H1 (cell line): ENCODE measurements at regions not wholly inside any gene's neighbourhood (a gene's known extent, or its start where the extent isn't known, plus 50 kb on each side); places are given as distances from the start of the nearest gene placed in this dataset.

Source experiments
- CTCF ChIA-PET: fragments of 300-600 bp; sonication (Branson Sonifier 250); formaldehyde crosslinking; loops from one replicate; lab custom pipeline; 2021; ENCODE audit not compliant: partially characterized antibody; lab: Charles Lee
- POLR2A ChIA-PET: fragments of 300-600 bp; sonication (Branson Sonifier 250); formaldehyde crosslinking; loops from one replicate; lab custom pipeline; 2021; ENCODE audit warnings: inconsistent platforms; ENCODE audit not compliant: partially characterized antibody; lab: Charles Lee
- DNase-seq, 2 experiments: peaks; one replicate each; pipeline versions ENCODE4 v3.0.0 to v3.0.0-alpha.2; 2010 to 2022; ENCODE audit warnings: low spot score in 2 of 2, low read depth in 1 of 2, mixed read lengths in 1 of 2
- FAIRE-seq: peaks from 2 replicates; lab custom pipeline; 2011; peaks lifted over from hg19 to GRCh38; lab: Jason Lieb, UNC
- H2AFZ ChIP-seq: 2 replicates; pipeline ENCODE4 v1.8.1; 2012; ENCODE audit warnings: low read length, inconsistent platforms
- H2AK5ac ChIP-seq: 2 replicates; pipeline ENCODE4 v1.6.1; 2013; ENCODE audit warnings: low read depth, low read length
- H2BK120ac ChIP-seq: replicated peaks from 2 replicates; pipeline ENCODE3; 2013; ENCODE audit warnings: low read depth, low read length, inconsistent platforms
- H2BK12ac ChIP-seq: 2 replicates; pipeline ENCODE4 v1.6.1; 2013; ENCODE audit warnings: low read depth, low read length
- H2BK15ac ChIP-seq: 2 replicates; pipeline ENCODE4 v1.6.1; 2013; ENCODE audit warnings: low read length
- H2BK20ac ChIP-seq: 2 replicates; pipeline ENCODE4 v1.6.1; 2013; ENCODE audit warnings: low read length
- H2BK5ac ChIP-seq: 2 replicates; pipeline ENCODE4 v1.6.1; 2013; ENCODE audit warnings: low read depth, low read length
- H3K14ac ChIP-seq: 2 replicates; pipeline ENCODE4 v1.6.1; 2013; ENCODE audit warnings: inconsistent platforms; ENCODE audit not compliant: insufficient read length
- H3K18ac ChIP-seq: 2 replicates; pipeline ENCODE4 v1.6.1; 2013; ENCODE audit warnings: low read length; ENCODE audit errors: extremely low read depth
- H3K23ac ChIP-seq: 2 replicates; pipeline ENCODE4 v1.6.1; 2013; ENCODE audit warnings: inconsistent platforms; ENCODE audit not compliant: insufficient read length
- H3K23me2 ChIP-seq: 2 replicates; pipeline ENCODE4 v1.6.1; 2013; ENCODE audit warnings: low read depth, low read length
- H3K27ac ChIP-seq: 2 replicates; pipeline ENCODE4 v1.6.1; 2011; ENCODE audit warnings: low read depth, low read length, inconsistent platforms
- H3K27me3 ChIP-seq, 4 experiments: replicated peaks in 1 of 4; 1 replicate in 1 of 4; 2 replicates in 3 of 4; pipeline versions ENCODE4 v1.6.1 to v1.8.1; 2011 to 2013; ENCODE audit warnings: low read length in 3 of 4, mild to moderate bottlenecking in 3 of 4, inconsistent platforms in 2 of 4, mixed read lengths in 2 of 4, moderate library complexity in 1 of 4; ENCODE audit not compliant: control insufficient read depth in 3 of 4, insufficient read depth in 3 of 4; ENCODE audit errors: extremely low read depth in 1 of 4
- H3K36me3 ChIP-seq, 4 experiments: 2 replicates each; pipeline versions ENCODE4 v1.6.1 to v1.8.1; 2011 to 2013; ENCODE audit warnings: mild to moderate bottlenecking in 4 of 4, low read length in 3 of 4, moderate library complexity in 2 of 4, control low read depth in 1 of 4, inconsistent platforms in 1 of 4; ENCODE audit not compliant: insufficient read depth in 4 of 4, control insufficient read depth in 2 of 4
- H3K4ac ChIP-seq: replicated peaks from 2 replicates; pipeline ENCODE3; 2013; ENCODE audit warnings: low read length, low read depth, mixed read lengths, inconsistent platforms; ENCODE audit not compliant: insufficient read length
- H3K4me1 ChIP-seq, 4 experiments: replicated peaks in 1 of 4; 1 replicate in 1 of 4; 2 replicates in 3 of 4; pipeline versions ENCODE4 v1.6.1 to v1.8.1; 2011 to 2013; ENCODE audit warnings: low read length in 3 of 4, inconsistent platforms in 2 of 4, mixed read lengths in 1 of 4; ENCODE audit not compliant: insufficient read depth in 4 of 4, control insufficient read depth in 3 of 4
- H3K4me2 ChIP-seq, 2 experiments: 2 replicates each; pipeline versions ENCODE4 v1.6.1 to v1.8.1; 2011 to 2013; ENCODE audit warnings: low read depth in 2 of 2, low read length in 2 of 2, control low read depth in 1 of 2, inconsistent platforms in 1 of 2, mild to moderate bottlenecking in 1 of 2; ENCODE audit not compliant: insufficient read depth in 1 of 2
- H3K4me3 ChIP-seq, 4 experiments: fragments of 200-600, 300-600 bp in 1 of 4; sonication (generic), shearing (Covaris generic), sonication (Bioruptor Twin) in 1 of 4; 2 replicates each; pipeline versions ENCODE4 v1.5.1 to v1.8.1; 2011 to 2016; ENCODE audit warnings: low read length in 4 of 4, low read depth in 3 of 4, control low read depth in 2 of 4, inconsistent platforms in 2 of 4, mild to moderate bottlenecking in 2 of 4, mixed read lengths in 1 of 4, moderate library complexity in 1 of 4; ENCODE audit not compliant: insufficient read depth in 2 of 4; ENCODE audit errors: extremely low read depth in 1 of 4
- H3K56ac ChIP-seq: replicated peaks from 2 replicates; pipeline ENCODE3; 2013; ENCODE audit warnings: low read depth, mild to moderate bottlenecking, mixed read lengths, low read length, inconsistent platforms; ENCODE audit not compliant: insufficient read length
- H3K79me1 ChIP-seq: 2 replicates; pipeline ENCODE4 v1.6.1; 2013; ENCODE audit warnings: low read depth, low read length, control low read depth
- H3K79me2 ChIP-seq, 2 experiments: 2 replicates each; pipeline versions ENCODE4 v1.6.1 to v1.8.1; 2012 to 2013; ENCODE audit warnings: low read length in 2 of 2, mild to moderate bottlenecking in 2 of 2, inconsistent platforms in 1 of 2; ENCODE audit not compliant: insufficient read depth in 2 of 2, control insufficient read depth in 1 of 2
- H3K9ac ChIP-seq, 4 experiments: replicated peaks in 1 of 4; 1 replicate in 1 of 4; 2 replicates in 3 of 4; pipeline versions ENCODE4 v1.6.1 to v1.8.1; 2011 to 2013; ENCODE audit warnings: low read depth in 3 of 4, low read length in 3 of 4, control low read depth in 2 of 4, mild to moderate bottlenecking in 2 of 4, moderate library complexity in 2 of 4, inconsistent platforms in 1 of 4; ENCODE audit errors: extremely low read depth in 1 of 4
- H3K9me3 ChIP-seq, 2 experiments: 2 replicates each; pipeline versions ENCODE4 v1.6.1 to v1.8.1; 2012 to 2013; ENCODE audit warnings: mild to moderate bottlenecking in 2 of 2, moderate library complexity in 2 of 2, control low read depth in 1 of 2, inconsistent platforms in 1 of 2, low read depth in 1 of 2, low read length in 1 of 2, mixed read lengths in 1 of 2; ENCODE audit not compliant: insufficient read depth in 2 of 2
- H4K20me1 ChIP-seq, 2 experiments: replicated peaks in 1 of 2; 2 replicates each; pipeline versions ENCODE3 to v1.8.1; 2011 to 2013; ENCODE audit warnings: inconsistent platforms in 2 of 2, low read length in 2 of 2, mild to moderate bottlenecking in 1 of 2; ENCODE audit not compliant: insufficient read depth in 2 of 2, control insufficient read depth in 1 of 2
- H4K5ac ChIP-seq: 2 replicates; pipeline ENCODE4 v1.6.1; 2013; ENCODE audit warnings: low read length, low read depth, mixed read lengths, inconsistent platforms; ENCODE audit not compliant: insufficient read length
- H4K8ac ChIP-seq: 2 replicates; pipeline ENCODE4 v1.8.0; 2013; ENCODE audit warnings: mild to moderate bottlenecking, moderate library complexity, low read length, inconsistent platforms; ENCODE audit not compliant: insufficient read depth; ENCODE audit errors: extremely low read depth
- H4K91ac ChIP-seq: replicated peaks from 2 replicates; pipeline ENCODE3; 2013; ENCODE audit warnings: low read length, mixed read lengths, inconsistent platforms; ENCODE audit not compliant: insufficient read length
- CHD2 ChIP-seq: IDR thresholded peaks from 2 replicates; pipeline ENCODE4 v1.6.1; 2012; ENCODE audit warnings: low read length, improper control_type of control experiment
- EGR1 ChIP-seq: IDR thresholded peaks from 2 replicates; pipeline ENCODE4 v1.6.1; 2011; ENCODE audit warnings: low read depth, low read length, borderline replicate concordance
- EP300 ChIP-seq, 2 experiments: IDR thresholded peaks; 1 replicate in 1 of 2; 2 replicates in 1 of 2; pipeline ENCODE4 v1.6.1; 2011 to 2012; ENCODE audit warnings: low read depth in 2 of 2, low read length in 2 of 2, mild to moderate bottlenecking in 2 of 2, borderline replicate concordance in 1 of 2, inconsistent platforms in 1 of 2, moderate library complexity in 1 of 2
- HDAC6 ChIP-seq: IDR thresholded peaks from one replicate; pipeline ENCODE4 v1.7.1; 2012; ENCODE audit warnings: low read depth, mild to moderate bottlenecking, inconsistent platforms, low read length, moderate library complexity
- JUND ChIP-seq: IDR thresholded peaks from 2 replicates; pipeline ENCODE4 v1.6.1; 2011; ENCODE audit warnings: mild to moderate bottlenecking, improper control_type of control experiment, low read length
- NRF1 ChIP-seq: IDR thresholded peaks from 2 replicates; pipeline ENCODE4 v1.6.1; 2011; ENCODE audit warnings: mild to moderate bottlenecking, low read depth, low read length, improper control_type of control experiment
- RBBP5 ChIP-seq: IDR thresholded peaks from 2 replicates; pipeline ENCODE4 v1.7.1; 2012; ENCODE audit warnings: low read depth, mild to moderate bottlenecking, inconsistent platforms, low read length, moderate library complexity, borderline replicate concordance
- SP2 ChIP-seq: IDR thresholded peaks from 2 replicates; pipeline ENCODE4 v1.6.1; 2012; ENCODE audit warnings: mild to moderate bottlenecking, low read length, inconsistent platforms
- TAF1 ChIP-seq: IDR thresholded peaks from 2 replicates; pipeline ENCODE4 v1.6.1; 2011; ENCODE audit warnings: mild to moderate bottlenecking, low read depth, low read length
- TBP ChIP-seq: IDR thresholded peaks from 2 replicates; pipeline ENCODE4 v1.6.1; 2011; ENCODE audit warnings: low read depth, low read length, improper control_type of control experiment
- USF2 ChIP-seq: IDR thresholded peaks from 2 replicates; pipeline ENCODE4 v1.6.1; 2011; ENCODE audit warnings: low read length, improper control_type of control experiment
- WGBS, 2 experiments: shearing (Covaris generic) in 1 of 2; methylation state at CpG; one replicate each; pipeline versions ENCODE4 v1.1.6 to v1.1.7; 2013 to 2015; ENCODE audit warnings: low lambda C conversion rate in 2 of 2, mixed read lengths in 2 of 2, inconsistent platforms in 1 of 2, low coverage in 1 of 2, missing lambda C conversion rate in 1 of 2; ENCODE audit not compliant: insufficient replicate concordance in 2 of 2, insufficient coverage in 1 of 2, insufficient read length in 1 of 2; ENCODE audit errors: extremely low coverage in 1 of 2, missing lambda C conversion rate in 1 of 2; 5-methylcytosine and 5-hydroxymethylcytosine counted together

GRCh38 chr4:153093396-153093795, 110.8 kb upstream of the TRIM2 start:
- Histone ChIP-seq H3K79me2 (no peaks in the 10 kb centered on the region), H2BK12ac (peak overlapping the region; percentile 83; the same call in 1 of the 2 replicates), H2AFZ (peak overlapping the region; percentile 43; the same call in 1 of the 2 replicates), H2AK5ac (peak overlapping the region; percentile 85; the same call in 1 of the 2 replicates), H3K56ac (no peak overlapping the region), H3K4me3 (no peak overlapping the region), H4K5ac (no peak overlapping the region), H2BK120ac (no peak overlapping the region), H3K23ac (no peak overlapping the region), H4K91ac (no peak overlapping the region), H3K9me3 (no peaks in the 10 kb centered on the region), H2BK20ac (peak overlapping the region; percentile 26; the same call in 1 of the 2 replicates), H3K14ac (no peak overlapping the region), H3K9ac (no peak overlapping the region), H3K79me1 (no peaks in the 10 kb centered on the region), H3K4me2 (no peak overlapping the region), H3K4ac (no peak overlapping the region), H2BK15ac (peak overlapping the region; percentile 47; the same call in 1 of the 2 replicates), H3K27me3 (no peaks in the 10 kb centered on the region), H3K27ac (no peak overlapping the region), H3K23me2 (no peaks in the 10 kb centered on the region; the same call in 1 of the 2 replicates), H3K4me1 (peaks cover 0 to 3% (median 3%) of the 10 kb centered on the region in 4 experiments; a peak in 2 of 7 replicates), H4K8ac (no peak overlapping the region), H3K18ac (no peak overlapping the region), H3K36me3 (no peaks in the 10 kb centered on the region), H4K20me1 (no peaks in the 10 kb centered on the region), H2BK5ac (no peak overlapping the region)
- POLR2A ChIA-PET: no interaction called here
- no peak for DNase-seq
- 86% methylated on average over 1 of the region's 1 CpG; no CpG with 5 or more reads in 1 of the 2 experiments for WGBS, 2 experiments
- CTCF ChIA-PET: interaction anchor here (0.6 to 9.3 kb wide), 2 partner anchors 9 to 52 kb away, joined by 3 to 92 read pairs; no protein-coding TSS in a partner anchor
- no peak for FAIRE-seq
- TF ChIP-seq SP2 (no peak), TBP (no peak), JUND (no peak), NRF1 (no peak), USF2 (no peak), EP300 (IDR thresholded peaks at IDR 0.05; ENCODE audit: borderline replicate concordance in 1 of 2, low read depth in 2 of 2, low read length in 2 of 2) (no peak), HDAC6 (no peak), EGR1 (no peak), TAF1 (no peak), CHD2 (no peak), RBBP5 (no peak)
